ENCODE measurements at regions not wholly inside any gene's neighbourhood (a gene's known extent, or its start where the extent isn't known, plus 50 kb on each side); places are given as distances from the start of the nearest gene placed in this dataset.

- H3K4me3 ChIP-seq (ENCODE audit: low read depth in 1 of 3, low read length in 3 of 3) = no peak overlapping the region
- no peaks in the 10 kb centered on the region for H3K36me3 ChIP-seq (ENCODE audit: control insufficient read depth in 4 of 4, insufficient read depth in 3 of 4, low read depth in 1 of 4, low read length in 3 of 4)
- 90% methylated on average over 1 of the region's 1 CpG for WGBS
- DNase-seq (ENCODE audit: low spot score) = no peak
- H3K4me1 ChIP-seq (ENCODE audit: control insufficient read depth in 4 of 4, insufficient read depth in 4 of 4, low read length in 3 of 4) = no peaks in the 10 kb centered on the region
- peaks cover 0 to 2% (median 0%) of the 10 kb centered on the region in 4 donors for H3K9me3 ChIP-seq (ENCODE audit: control insufficient read depth in 4 of 4, low read length in 3 of 4)
- no peak overlapping the region for H3K9ac ChIP-seq (ENCODE audit: low read depth in 1 of 2, low read length in 2 of 2)
- H3K27me3 ChIP-seq (ENCODE audit: control insufficient read depth in 4 of 4, insufficient read depth in 4 of 4, low read length in 3 of 4) = no peaks in the 10 kb centered on the region
- H3K27ac ChIP-seq (ENCODE audit: low read depth in 1 of 2, low read length in 2 of 2) = no peak overlapping the region
- TF ChIP-seq RAD21 (IDR thresholded peaks at IDR 0.05) (no peak), RXRA (IDR thresholded peaks at IDR 0.05) (no peak), NR2F2 (IDR thresholded peaks at IDR 0.05) (no peak), GABPA (IDR thresholded peaks at IDR 0.05 in 1 of 2, conservative IDR thresholded peaks at IDR 0.05 in 1 of 2) (no peak), YY1 (IDR thresholded peaks at IDR 0.05) (no peak), EGR1 (IDR thresholded peaks at IDR 0.05; ENCODE audit: low read depth in 2 of 2) (no peak), FOXA1 (IDR thresholded peaks at IDR 0.05) (no peak), HNF4G (IDR thresholded peaks at IDR 0.05) (no peak), ATF3 (IDR thresholded peaks at IDR 0.05) (no peak), HNF4A (conservative IDR thresholded peaks at IDR 0.05) (no peak)
- TF ChIP-seq, protein P1, sequence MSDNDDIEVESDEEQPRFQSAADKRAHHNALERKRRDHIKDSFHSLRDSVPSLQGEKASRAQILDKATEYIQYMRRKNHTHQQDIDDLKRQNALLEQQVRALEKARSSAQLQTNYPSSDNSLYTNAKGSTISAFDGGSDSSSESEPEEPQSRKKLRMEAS (IDR thresholded peaks at IDR 0.05) = no peak
- TF ChIP-seq, protein P2, sequence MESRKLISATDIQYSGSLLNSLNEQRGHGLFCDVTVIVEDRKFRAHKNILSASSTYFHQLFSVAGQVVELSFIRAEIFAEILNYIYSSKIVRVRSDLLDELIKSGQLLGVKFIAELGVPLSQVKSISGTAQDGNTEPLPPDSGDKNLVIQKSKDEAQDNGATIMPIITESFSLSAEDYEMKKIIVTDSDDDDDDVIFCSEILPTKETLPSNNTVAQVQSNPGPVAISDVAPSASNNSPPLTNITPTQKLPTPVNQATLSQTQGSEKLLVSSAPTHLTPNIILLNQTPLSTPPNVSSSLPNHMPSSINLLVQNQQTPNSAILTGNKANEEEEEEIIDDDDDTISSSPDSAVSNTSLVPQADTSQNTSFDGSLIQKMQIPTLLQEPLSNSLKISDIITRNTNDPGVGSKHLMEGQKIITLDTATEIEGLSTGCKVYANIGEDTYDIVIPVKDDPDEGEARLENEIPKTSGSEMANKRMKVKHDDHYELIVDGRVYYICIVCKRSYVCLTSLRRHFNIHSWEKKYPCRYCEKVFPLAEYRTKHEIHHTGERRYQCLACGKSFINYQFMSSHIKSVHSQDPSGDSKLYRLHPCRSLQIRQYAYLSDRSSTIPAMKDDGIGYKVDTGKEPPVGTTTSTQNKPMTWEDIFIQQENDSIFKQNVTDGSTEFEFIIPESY (IDR thresholded peaks at IDR 0.05) = no peak
Measured at GRCh38 chr5:97618721-97619120, 435.7 kb upstream of the RIOK2 start.

DNA sequence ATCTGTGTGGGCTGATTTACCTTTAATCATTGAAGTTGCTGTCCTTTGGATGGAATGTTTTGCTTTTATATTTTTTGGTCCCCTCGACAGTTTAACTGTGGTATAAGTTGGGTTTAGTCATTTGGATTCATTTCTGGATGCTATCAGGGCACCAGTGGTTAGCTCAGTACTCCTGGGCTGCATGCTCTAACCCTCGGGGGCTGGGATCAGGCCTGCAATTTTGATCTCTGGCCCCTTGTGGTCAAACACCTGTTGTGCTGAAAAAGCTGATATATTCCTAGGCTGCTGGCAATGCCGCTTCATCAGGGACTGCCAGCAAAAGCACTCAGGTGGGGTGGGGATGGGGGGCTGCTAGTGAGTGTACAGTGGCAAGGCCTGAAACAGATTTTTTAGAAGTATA is 440.4 kb upstream of the RIOK2 start:
- 65% methylated on average over 3 of the region's 3 CpGs for whole genome bisulfite sequencing
- Histone ChIP-seq H3K9ac (ENCODE audit: low read depth in 1 of 2, low read length in 2 of 2) (no peak overlapping the region), H3K4me3 (ENCODE audit: low read depth in 1 of 3, low read length in 3 of 3) (no peak overlapping the region), H3K4me1 (ENCODE audit: control insufficient read depth in 4 of 4, insufficient read depth in 4 of 4, low read length in 3 of 4) (no peaks in the 10 kb centered on the region), H3K27me3 (ENCODE audit: control insufficient read depth in 4 of 4, insufficient read depth in 4 of 4, low read length in 3 of 4) (no peaks in the 10 kb centered on the region), H3K9me3 (ENCODE audit: control insufficient read depth in 4 of 4, low read length in 3 of 4) (peaks cover 0 to 2% (median 0%) of the 10 kb centered on the region in 4 donors), H3K36me3 (ENCODE audit: control insufficient read depth in 4 of 4, insufficient read depth in 3 of 4, low read depth in 1 of 4, low read length in 3 of 4) (no peaks in the 10 kb centered on the region), H3K27ac (ENCODE audit: low read depth in 1 of 2, low read length in 2 of 2) (no peak overlapping the region)
- TF ChIP-seq, protein P1 (IDR thresholded peaks at IDR 0.05) = no peak
- TF ChIP-seq NR2F2 (IDR thresholded peaks at IDR 0.05) = no peak
- no peak for TF ChIP-seq ATF3 (IDR thresholded peaks at IDR 0.05)
- no peak for TF ChIP-seq HNF4G (IDR thresholded peaks at IDR 0.05)
- TF ChIP-seq, protein P2 (IDR thresholded peaks at IDR 0.05) = no peak
- TF ChIP-seq RXRA (IDR thresholded peaks at IDR 0.05) = no peak
- TF ChIP-seq, protein P3, sequence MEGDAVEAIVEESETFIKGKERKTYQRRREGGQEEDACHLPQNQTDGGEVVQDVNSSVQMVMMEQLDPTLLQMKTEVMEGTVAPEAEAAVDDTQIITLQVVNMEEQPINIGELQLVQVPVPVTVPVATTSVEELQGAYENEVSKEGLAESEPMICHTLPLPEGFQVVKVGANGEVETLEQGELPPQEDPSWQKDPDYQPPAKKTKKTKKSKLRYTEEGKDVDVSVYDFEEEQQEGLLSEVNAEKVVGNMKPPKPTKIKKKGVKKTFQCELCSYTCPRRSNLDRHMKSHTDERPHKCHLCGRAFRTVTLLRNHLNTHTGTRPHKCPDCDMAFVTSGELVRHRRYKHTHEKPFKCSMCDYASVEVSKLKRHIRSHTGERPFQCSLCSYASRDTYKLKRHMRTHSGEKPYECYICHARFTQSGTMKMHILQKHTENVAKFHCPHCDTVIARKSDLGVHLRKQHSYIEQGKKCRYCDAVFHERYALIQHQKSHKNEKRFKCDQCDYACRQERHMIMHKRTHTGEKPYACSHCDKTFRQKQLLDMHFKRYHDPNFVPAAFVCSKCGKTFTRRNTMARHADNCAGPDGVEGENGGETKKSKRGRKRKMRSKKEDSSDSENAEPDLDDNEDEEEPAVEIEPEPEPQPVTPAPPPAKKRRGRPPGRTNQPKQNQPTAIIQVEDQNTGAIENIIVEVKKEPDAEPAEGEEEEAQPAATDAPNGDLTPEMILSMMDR (IDR thresholded peaks at IDR 0.05; ENCODE audit: low read depth, low read length, missing input control) = no peak
- TF ChIP-seq EGR1 (IDR thresholded peaks at IDR 0.05; ENCODE audit: low read depth in 2 of 2) = no peak
- no peak for TF ChIP-seq SP1 (IDR thresholded peaks at IDR 0.05)
- no peak for TF ChIP-seq YY1 (IDR thresholded peaks at IDR 0.05)
- no peak for TF ChIP-seq REST (IDR thresholded peaks at IDR 0.05)
- no peak for TF ChIP-seq JUND (IDR thresholded peaks at IDR 0.05)
- TF ChIP-seq GABPA (IDR thresholded peaks at IDR 0.05 in 1 of 2, conservative IDR thresholded peaks at IDR 0.05 in 1 of 2) = no peak
- no peak for DNase-seq (ENCODE audit: low spot score)

Measured in liver (tissue), 8 donors.